Neural crest cell (in vitro differentiated cells): ENCODE measurements at regions not wholly inside any gene's neighbourhood (a gene's known extent, or its start where the extent isn't known, plus 50 kb on each side); places are given as distances from the start of the nearest gene placed in this dataset.

ENCODE experiments used
- DNase-seq: peaks from one replicate; pipeline ENCODE4 v3.0.0; 2021; ENCODE audit warnings: low read depth, mixed read lengths, low spot score
- H3K27ac Mint-ChIP-seq: one replicate; pipeline ENCODE4 v1.8.0; 2021; ENCODE audit warnings: mild to moderate bottlenecking, mixed read lengths; ENCODE audit not compliant: unreplicated experiment
- H3K27me3 Mint-ChIP-seq: 2 replicates; pipeline ENCODE4 v1.8.0; 2021; ENCODE audit warnings: low read depth, mild to moderate bottlenecking, mixed read lengths
- H3K36me3 Mint-ChIP-seq: 2 replicates; pipeline ENCODE4 v1.8.0; 2021; ENCODE audit warnings: low read depth, mild to moderate bottlenecking, mixed read lengths
- H3K4me1 Mint-ChIP-seq: 2 replicates; pipeline ENCODE4 v1.8.0; 2021; ENCODE audit warnings: mixed read lengths
- H3K4me3 Mint-ChIP-seq: one replicate; pipeline ENCODE4 v1.8.0; 2021; ENCODE audit warnings: mild to moderate bottlenecking, mixed read lengths
- H3K9me3 Mint-ChIP-seq: 2 replicates; pipeline ENCODE4 v1.8.0; 2021; ENCODE audit warnings: mixed read lengths
- CTCF ChIP-seq: fragments of 200-600 bp; sonication (generic); conservative IDR thresholded peaks from 2 replicates; pipeline ENCODE4 v1.5.0; 2021; ENCODE audit warnings: antibody characterized with exemption, mild to moderate bottlenecking

GRCh38 chr4:78687818-78688217 is 88.3 kb upstream of the BMP2K start:
- Mint-ChIP-seq H3K9me3 (no peaks in the 10 kb centered on the region), H3K27me3 (no peaks in the 10 kb centered on the region), H3K27ac (no peak overlapping the region), H3K36me3 (no peaks in the 10 kb centered on the region), H3K4me3 (no peak overlapping the region), H3K4me1 (peaks cover 6% of the 10 kb centered on the region)
- DNase-seq = no peak
- TF ChIP-seq CTCF = no peak

- no peaks in the 10 kb centered on the region for H3K36me3 Mint-ChIP-seq
- H3K4me3 Mint-ChIP-seq = no peak overlapping the region
- H3K27ac Mint-ChIP-seq = no peak overlapping the region
- H3K4me1 Mint-ChIP-seq = peaks cover 11% of the 10 kb centered on the region
- DNase-seq = no peak
- TF ChIP-seq CTCF = no peak
- no peaks in the 10 kb centered on the region for H3K9me3 Mint-ChIP-seq
- no peaks in the 10 kb centered on the region for H3K27me3 Mint-ChIP-seq
Observed at GRCh38 chr4:78688366-78688765, 87.8 kb upstream of the BMP2K start.

DNA sequence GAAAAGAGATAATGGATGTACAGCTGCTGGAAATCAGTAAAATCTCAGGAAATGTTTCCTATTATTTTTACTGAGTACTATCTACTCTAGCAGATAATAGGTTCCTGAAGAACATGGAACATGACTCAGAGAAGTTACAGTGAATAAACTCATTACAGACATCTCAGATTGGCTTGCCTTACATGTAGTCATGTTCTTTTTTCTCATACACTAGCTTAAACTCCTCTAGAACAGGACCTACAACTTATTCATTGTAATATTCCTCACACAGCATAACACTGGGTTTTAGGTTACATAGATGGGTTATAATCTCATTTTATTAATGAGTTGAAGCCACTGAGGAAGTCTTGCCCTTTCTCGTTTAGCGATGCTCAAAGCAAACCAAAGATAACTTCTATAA is 86.9 kb upstream of the BMP2K start:
- no peak for DNase-seq
- H3K4me3 Mint-ChIP-seq = no peak overlapping the region
- no peak overlapping the region for H3K27ac Mint-ChIP-seq
- peaks cover 20% of the 10 kb centered on the region for H3K4me1 Mint-ChIP-seq
- H3K9me3 Mint-ChIP-seq = no peaks in the 10 kb centered on the region
- H3K27me3 Mint-ChIP-seq = no peaks in the 10 kb centered on the region
- H3K36me3 Mint-ChIP-seq = no peaks in the 10 kb centered on the region
- TF ChIP-seq CTCF = no peak

DNA sequence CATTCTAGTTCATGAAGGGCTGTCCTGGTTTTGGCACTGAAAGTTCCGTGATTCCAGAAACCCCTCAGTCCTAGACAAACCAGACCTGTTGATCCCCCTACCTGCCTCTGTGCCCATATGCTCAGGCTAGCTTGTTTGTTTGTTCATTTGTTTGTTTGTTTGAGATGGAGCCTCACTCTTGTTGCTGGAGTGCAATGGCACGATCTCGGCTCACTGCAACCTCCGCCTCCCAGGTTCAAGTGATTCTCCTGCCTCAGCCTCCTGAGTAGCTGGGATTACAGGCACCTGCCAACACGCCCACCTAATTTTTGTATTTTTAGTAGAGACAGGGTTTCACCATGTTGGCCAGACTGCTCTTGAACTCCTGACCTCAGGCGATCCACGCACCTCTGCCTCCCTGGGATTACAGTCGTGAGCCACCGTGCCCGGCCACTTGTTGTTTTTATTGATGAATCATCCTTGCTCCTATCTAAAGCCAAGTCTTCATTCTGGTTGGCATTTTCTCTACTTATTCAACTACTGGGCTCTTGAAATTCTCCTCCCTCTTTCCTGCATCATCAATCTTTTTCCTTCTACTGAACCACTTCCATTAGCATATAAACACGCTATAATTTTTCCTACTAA is 86.3 kb upstream of the BMP2K start:
- Mint-ChIP-seq H3K4me1 (peaks cover 25% of the 10 kb centered on the region), H3K4me3 (no peak overlapping the region), H3K36me3 (no peaks in the 10 kb centered on the region), H3K9me3 (no peaks in the 10 kb centered on the region), H3K27me3 (no peaks in the 10 kb centered on the region), H3K27ac (no peak overlapping the region)
- DNase-seq = no peak
- TF ChIP-seq CTCF = no peak

DNA sequence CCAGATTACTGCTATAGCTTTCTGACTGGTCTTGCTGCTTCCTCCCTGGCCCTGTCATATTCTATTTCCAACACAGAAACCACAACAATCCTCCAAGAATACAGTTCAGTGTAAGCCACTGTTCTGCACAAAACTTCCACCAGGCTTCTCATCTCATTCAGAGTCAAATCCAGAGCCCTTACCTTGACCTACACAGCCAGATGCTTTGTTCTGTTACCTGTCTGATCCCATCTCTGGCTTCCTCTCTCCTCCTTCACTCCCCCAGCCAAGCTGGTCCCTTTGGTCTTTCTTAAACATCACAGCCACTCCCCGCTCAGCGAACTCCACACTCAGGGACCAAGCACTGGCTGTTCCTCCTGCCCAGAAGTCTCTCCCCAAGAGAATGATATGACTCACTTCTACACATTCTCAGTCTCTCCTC is 84.8 kb upstream of the BMP2K start:
- Mint-ChIP-seq H3K9me3 (no peaks in the 10 kb centered on the region), H3K27ac (no peak overlapping the region), H3K27me3 (no peaks in the 10 kb centered on the region), H3K4me1 (peaks cover 25% of the 10 kb centered on the region), H3K4me3 (no peak overlapping the region), H3K36me3 (no peaks in the 10 kb centered on the region)
- DNase-seq = no peak
- no peak for TF ChIP-seq CTCF
